ENCODE measurements at regions not wholly inside any gene's neighbourhood (a gene's known extent, or its start where the extent isn't known, plus 50 kb on each side); places are given as distances from the start of the nearest gene placed in this dataset.

GRCh38 chr5:105817914-105818313 lies 1852.8 kb downstream of the EFNA5 start:
- Histone ChIP-seq H3K27me3 (ENCODE audit: control insufficient read depth in 2 of 2, insufficient read depth in 2 of 2, low read length in 2 of 2) (no peaks in the 10 kb centered on the region), H3K79me2 (ENCODE audit: control insufficient read depth, insufficient read depth, low read length) (no peaks in the 10 kb centered on the region), H3K9ac (replicated peaks; ENCODE audit: extremely low read depth, insufficient read depth, low read length) (no peak overlapping the region), H3K4me3 (replicated peaks in 1 of 3; ENCODE audit: insufficient read depth in 1 of 3, low read depth in 1 of 3, low read length in 3 of 3) (no peak overlapping the region), H3K36me3 (ENCODE audit: control insufficient read depth in 2 of 2, extremely low read depth in 1 of 2, insufficient read depth in 2 of 2, low read length in 2 of 2) (no peaks in the 10 kb centered on the region), H3K27ac (ENCODE audit: insufficient read depth, low read depth, low read length) (no peak overlapping the region), H2AFZ (ENCODE audit: low read depth, low read length) (no peak overlapping the region), H3K9me3 (replicated peaks; ENCODE audit: control insufficient read depth, insufficient read depth, low read length) (no peaks in the 10 kb centered on the region), H3K9me1 (replicated peaks; ENCODE audit: control insufficient read depth, extremely low read depth, insufficient read depth, low read length) (no peaks in the 10 kb centered on the region), H3K4me1 (ENCODE audit: control insufficient read depth, extremely low read depth, insufficient read depth, low read length) (no peaks in the 10 kb centered on the region), H3K4me2 (ENCODE audit: insufficient read depth, low read length) (no peak overlapping the region), H4K20me1 (replicated peaks; ENCODE audit: control insufficient read depth, extremely low read depth, insufficient read depth, low read length) (no peaks in the 10 kb centered on the region)
- TF ChIP-seq POLR2A (IDR thresholded peaks at IDR 0.05; ENCODE audit: low read depth, low read length): no peak
- TF ChIP-seq FOS (IDR thresholded peaks at IDR 0.05; ENCODE audit: borderline replicate concordance, insufficient read depth, low read length): no peak
- TF ChIP-seq CTCF (IDR thresholded peaks at IDR 0.05; ENCODE audit: extremely low read depth in 1 of 2, insufficient read depth in 1 of 2, low read depth in 1 of 2, low read length in 2 of 2): no peak
- TF ChIP-seq EZH2 (IDR thresholded peaks at IDR 0.05; ENCODE audit: borderline replicate concordance, low read depth, low read length, severe bottlenecking): no peak
- no peak for TF ChIP-seq POLR2AphosphoS5 (IDR thresholded peaks at IDR 0.05; ENCODE audit: insufficient read depth, low read depth, low read length)
- TF ChIP-seq JUN (IDR thresholded peaks at IDR 0.05; ENCODE audit: borderline replicate concordance, insufficient read depth, insufficient read length, low read depth): no peak
- no peak for TF ChIP-seq GATA2 (IDR thresholded peaks at IDR 0.05; ENCODE audit: insufficient read depth, insufficient read length, low read depth, low read length)
- TF ChIP-seq MYC (IDR thresholded peaks at IDR 0.05; ENCODE audit: low read depth, low read length): no peak
- TF ChIP-seq MAX (IDR thresholded peaks at IDR 0.05; ENCODE audit: insufficient read depth, insufficient read length): no peak
- FAIRE-seq (no peak), DNase-seq (ENCODE audit: low read depth, low spot score) (no peak)
- intact Hi-C loops (cut with micrococcal nuclease) (no loop called here), dilution Hi-C loops (cut with MboI; ENCODE audit: extremely low pct_ligation_motif_present, low sequenced_read_pairs) (no loop called here)
- POLR2A ChIA-PET: no interaction called here
- CTCF ChIA-PET: no interaction called here
- BruUV-seq (replicated peaks): no TSS peak

Data from endothelial cell of umbilical vein (primary cell).